Smooth muscle cell (in vitro differentiated cells): ENCODE measurements at regions not wholly inside any gene's neighbourhood (a gene's known extent, or its start where the extent isn't known, plus 50 kb on each side); places are given as distances from the start of the nearest gene placed in this dataset.
"Not testable (repeated sequence)": the region's sequence is repeated elsewhere in the genome, so short reads cannot be mapped to it uniquely, and the experiment has no call there.

Source experiments
- DNase-seq: peaks from one replicate; lab custom pipeline; 2025; ENCODE audit not compliant: unreplicated experiment; lab: John Stamatoyannopoulos, UW
- H2AFZ ChIP-seq: fragments of 200-600 bp; sonication (generic); 2 replicates; pipeline ENCODE4 v1.6.0; 2016; ENCODE audit warnings: antibody characterized with exemption, low read depth, mild to moderate bottlenecking
- H3F3A ChIP-seq: fragments of 200-600 bp; sonication (generic); 2 replicates; pipeline ENCODE4 v1.6.0; 2017; ENCODE audit warnings: antibody characterized with exemption, low read depth
- H3K27ac ChIP-seq: fragments of 200-600 bp; sonication (generic); 2 replicates; pipeline ENCODE4 v1.5.1; 2016; ENCODE audit warnings: low read depth, mild to moderate bottlenecking
- H3K27me3 ChIP-seq: fragments of 200-600 bp; sonication (generic); 2 replicates; pipeline ENCODE4 v1.6.1; 2016; ENCODE audit warnings: low read depth, mild to moderate bottlenecking
- H3K36me3 ChIP-seq: fragments of 200-600 bp; sonication (generic); 2 replicates; pipeline ENCODE4 v1.5.1; 2016; ENCODE audit warnings: low read depth
- H3K4me1 ChIP-seq: fragments of 200-600 bp; sonication (generic); 2 replicates; pipeline ENCODE4 v1.5.1; 2016; ENCODE audit warnings: low read depth
- H3K4me2 ChIP-seq: fragments of 200-600 bp; sonication (generic); 2 replicates; pipeline ENCODE4 v1.6.0; 2016; ENCODE audit warnings: mild to moderate bottlenecking
- H3K4me3 ChIP-seq: fragments of 200-600 bp; sonication (generic); 2 replicates; pipeline ENCODE4 v1.5.1; 2016; ENCODE audit warnings: mild to moderate bottlenecking
- H3K79me2 ChIP-seq: fragments of 200-600 bp; sonication (generic); 2 replicates; pipeline ENCODE4 v1.6.0; 2016; ENCODE audit warnings: low read depth, mild to moderate bottlenecking
- H3K9ac ChIP-seq: fragments of 200-600 bp; sonication (generic); 2 replicates; pipeline ENCODE4 v1.6.0; 2016; ENCODE audit warnings: low read depth
- H3K9me3 ChIP-seq: fragments of 200-600 bp; sonication (generic); replicated peaks from 2 replicates; pipeline ENCODE4 v1.5.1; 2016; ENCODE audit warnings: low read depth
- H4K20me1 ChIP-seq: fragments of 200-600 bp; sonication (generic); 2 replicates; pipeline ENCODE4 v1.6.0; 2016; ENCODE audit warnings: low read depth
- CTCF ChIP-seq: fragments of 200-600 bp; sonication (generic); IDR thresholded peaks from 2 replicates; pipeline ENCODE4 v1.5.1; 2017; ENCODE audit warnings: borderline replicate concordance, mild to moderate bottlenecking, antibody characterized with exemption; ENCODE audit not compliant: insufficient read depth, poor library complexity, severe bottlenecking
- WGBS: methylation state at CpG from one replicate; pipeline ENCODE4 v1.1.7; 2016; ENCODE audit warnings: low lambda C conversion rate; 5-methylcytosine and 5-hydroxymethylcytosine counted together

GRCh38 chr4:30555775-30556174, 164.4 kb upstream of the PCDH7 start:
- Histone ChIP-seq H2AFZ (no peak overlapping the region), H3K4me2 (no peak overlapping the region), H3K79me2 (no peaks in the 10 kb centered on the region), H4K20me1 (no peaks in the 10 kb centered on the region), H3K27me3 (no peaks in the 10 kb centered on the region), H3K9ac (no peak overlapping the region), H3F3A (no peaks in the 10 kb centered on the region), H3K4me1 (no peaks in the 10 kb centered on the region), H3K27ac (no peak overlapping the region), H3K9me3 (no peaks in the 10 kb centered on the region), H3K4me3 (no peak overlapping the region), H3K36me3 (no peaks in the 10 kb centered on the region)
- 97% methylated on average over 1 of the region's 1 CpG for WGBS
- no peak for DNase-seq
- no peak for TF ChIP-seq CTCF

- H2AFZ ChIP-seq, result no peak overlapping the region
- H3K36me3 ChIP-seq, result no peaks in the 10 kb centered on the region
- H3K27me3 ChIP-seq, result no peaks in the 10 kb centered on the region
- 93% methylated on average over 4 of the region's 4 CpGs for WGBS
- no peak overlapping the region for H3K4me3 ChIP-seq
- no peak overlapping the region for H3K4me2 ChIP-seq
- H3K79me2 ChIP-seq, result no peaks in the 10 kb centered on the region
- no peak overlapping the region for H3K9ac ChIP-seq
- H3K4me1 ChIP-seq, result no peaks in the 10 kb centered on the region
- H3K27ac ChIP-seq, result no peak overlapping the region
- no peaks in the 10 kb centered on the region for H3K9me3 ChIP-seq
- no peaks in the 10 kb centered on the region for H4K20me1 ChIP-seq
- no peak for DNase-seq
- no peak for TF ChIP-seq CTCF
- H3F3A ChIP-seq, result no peaks in the 10 kb centered on the region
These were observed 160.7 kb upstream of the PCDH7 start for GRCh38 chr4:30559481-30559880.

- H3F3A ChIP-seq, result no peaks in the 10 kb centered on the region
- no peaks in the 10 kb centered on the region for H3K79me2 ChIP-seq
- H3K27me3 ChIP-seq, result no peaks in the 10 kb centered on the region
- no peaks in the 10 kb centered on the region for H3K9me3 ChIP-seq
- H3K36me3 ChIP-seq, result no peaks in the 10 kb centered on the region
- H3K27ac ChIP-seq, result no peak overlapping the region
- no peak for DNase-seq
- H3K9ac ChIP-seq, result no peak overlapping the region
- H4K20me1 ChIP-seq, result no peaks in the 10 kb centered on the region
- WGBS, result 94% methylated on average over 9 of the region's 9 CpGs
- H2AFZ ChIP-seq, result no peak overlapping the region
- H3K4me1 ChIP-seq, result no peaks in the 10 kb centered on the region
- no peak overlapping the region for H3K4me3 ChIP-seq
- H3K4me2 ChIP-seq, result no peak overlapping the region
- TF ChIP-seq CTCF, result no peak
These were observed 133.3 kb upstream of the PCDH7 start for GRCh38 chr4:30586850-30587249.

- H3K9me3 ChIP-seq, H3F3A ChIP-seq, H3K36me3 ChIP-seq, H3K79me2 ChIP-seq, H3K27ac ChIP-seq, H3K4me1 ChIP-seq, H3K4me2 ChIP-seq, H4K20me1 ChIP-seq, DNase-seq, H3K9ac ChIP-seq, H3K27me3 ChIP-seq, H3K4me3 ChIP-seq, H2AFZ ChIP-seq: not testable (repeated sequence)
- WGBS, result 98% methylated on average over 3 of the region's 3 CpGs
These were observed 130.5 kb upstream of the PCDH7 start for GRCh38 chr4:30589669-30590068.
